ENCODE measurements at regions not wholly inside any gene's neighbourhood (a gene's known extent, or its start where the extent isn't known, plus 50 kb on each side); places are given as distances from the start of the nearest gene placed in this dataset.
"Not testable (repeated sequence)": the region's sequence is repeated elsewhere in the genome, so short reads cannot be mapped to it uniquely, and the experiment has no call there.

DNA sequence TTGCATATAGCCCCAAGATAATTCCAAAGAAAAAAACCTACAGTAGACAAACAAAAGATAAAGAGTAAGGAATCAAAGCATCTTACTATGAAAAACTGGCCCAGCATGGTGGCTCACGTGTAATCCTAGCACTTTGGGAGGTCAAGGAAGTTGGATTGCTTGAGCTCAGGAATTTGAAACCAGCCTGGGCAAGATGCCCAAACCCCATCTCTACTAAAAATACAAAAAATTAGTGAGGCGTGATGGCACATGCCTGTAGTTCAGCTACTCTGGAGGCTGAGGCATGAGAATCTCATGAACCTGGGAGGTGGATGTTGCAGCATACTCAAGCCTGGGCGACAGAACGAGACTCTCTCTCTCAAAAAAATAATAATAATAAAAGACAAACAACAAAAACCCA is 764.7 kb upstream of the KIF2B start:
- no peak for DNase-seq (ENCODE audit: low read depth)

DNA sequence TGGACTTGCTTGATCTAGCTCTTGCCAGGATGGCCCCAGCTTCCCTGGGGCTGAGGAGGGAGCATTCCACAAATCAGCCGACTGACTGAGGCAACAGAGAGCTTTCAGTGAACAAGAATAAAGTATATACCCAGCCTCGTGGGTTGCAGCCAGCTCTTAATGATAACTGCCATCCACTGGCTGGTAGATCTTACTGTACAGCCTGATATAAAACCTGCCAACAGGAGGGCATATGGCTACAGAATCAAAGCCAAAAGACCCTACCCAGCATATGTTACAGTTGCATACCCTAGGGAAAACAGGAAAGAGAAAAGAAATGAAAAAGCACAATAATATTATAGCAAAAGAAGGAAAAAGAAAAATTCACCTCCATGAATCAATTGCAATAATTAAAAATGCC is 775.9 kb upstream of the KIF2B start:
- DNase-seq (ENCODE audit: low read depth): no peak

DNA sequence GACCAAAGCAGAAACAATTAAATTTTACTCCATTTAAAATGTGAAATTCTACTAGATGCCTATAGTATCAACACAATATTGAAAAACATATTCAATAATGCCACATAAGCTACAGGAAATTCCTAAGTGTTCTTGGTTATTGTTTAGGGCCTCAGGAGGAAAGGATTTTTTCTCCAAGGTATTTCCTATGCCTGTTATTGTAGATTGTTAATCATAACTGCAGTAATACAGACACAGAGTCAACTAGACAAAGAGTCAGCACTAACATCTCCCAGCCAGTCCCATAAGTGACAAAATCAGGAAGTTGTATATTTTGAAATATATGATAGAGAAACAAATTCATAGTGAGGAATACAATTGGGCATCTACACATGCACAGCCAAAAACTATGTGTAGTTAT is 782.7 kb upstream of the KIF2B start:
- no peak for DNase-seq (ENCODE audit: low read depth)

DNA sequence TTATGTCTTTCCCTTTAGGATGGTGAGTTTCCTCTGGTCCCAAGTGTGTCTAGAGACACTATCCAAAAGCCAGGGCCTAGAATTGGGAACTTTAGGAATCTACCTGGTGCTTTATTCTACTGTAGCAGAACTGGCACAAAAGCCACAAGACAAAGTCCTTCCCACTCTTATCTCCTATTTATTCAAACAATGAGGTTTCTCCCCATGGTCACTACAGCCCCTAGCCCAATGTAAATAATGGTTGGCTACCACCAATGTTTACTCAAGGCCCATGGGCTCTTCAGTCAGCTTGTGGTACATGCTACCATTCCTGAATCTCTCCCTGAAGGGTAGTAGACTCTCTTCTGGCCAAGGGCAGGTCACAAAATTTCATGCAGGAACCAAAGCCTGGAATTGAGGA is 789.4 kb upstream of the KIF2B start:
- DNase-seq (ENCODE audit: low read depth): no peak

DNA sequence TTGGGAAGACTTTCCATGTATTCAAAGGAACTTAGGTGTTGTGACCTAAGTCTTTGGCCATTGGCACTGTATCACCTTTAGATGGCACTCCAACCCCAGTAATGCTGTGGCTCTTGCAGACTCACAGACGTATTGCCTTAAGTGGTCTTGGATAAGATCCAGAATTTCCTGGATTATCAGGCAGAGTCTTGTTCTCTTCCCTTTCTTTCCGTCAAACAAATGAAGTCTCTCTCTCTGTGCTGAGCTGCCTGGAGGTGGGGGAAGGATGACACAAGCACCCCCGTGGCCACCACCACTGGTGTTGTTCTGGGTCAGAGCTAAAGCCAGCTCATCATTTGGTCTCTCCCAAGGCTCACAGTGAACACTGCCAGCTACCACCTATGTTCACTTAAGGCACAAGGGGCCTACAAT is 789.9 kb upstream of the KIF2B start:
- DNase-seq (ENCODE audit: low read depth): no peak

DNA sequence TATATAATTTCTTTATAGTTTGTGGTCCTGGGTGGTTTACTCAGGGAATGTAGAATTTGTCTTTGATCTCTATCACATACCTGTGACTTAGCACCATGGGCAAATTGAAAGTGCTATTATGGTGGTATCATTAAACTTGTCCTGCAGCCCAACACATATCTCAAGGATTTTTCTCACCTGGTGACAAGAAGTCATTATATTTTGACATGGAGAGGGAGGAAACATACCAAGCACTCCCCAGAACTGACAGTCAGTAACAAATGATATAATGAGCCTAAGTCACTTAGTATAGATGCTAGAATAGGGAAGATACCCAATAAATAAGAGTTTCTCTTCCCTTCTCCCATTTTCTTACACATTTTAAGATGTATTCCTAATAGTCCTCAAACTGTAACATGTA is 805.5 kb upstream of the KIF2B start:
- DNase-seq (ENCODE audit: low read depth): no peak

DNA sequence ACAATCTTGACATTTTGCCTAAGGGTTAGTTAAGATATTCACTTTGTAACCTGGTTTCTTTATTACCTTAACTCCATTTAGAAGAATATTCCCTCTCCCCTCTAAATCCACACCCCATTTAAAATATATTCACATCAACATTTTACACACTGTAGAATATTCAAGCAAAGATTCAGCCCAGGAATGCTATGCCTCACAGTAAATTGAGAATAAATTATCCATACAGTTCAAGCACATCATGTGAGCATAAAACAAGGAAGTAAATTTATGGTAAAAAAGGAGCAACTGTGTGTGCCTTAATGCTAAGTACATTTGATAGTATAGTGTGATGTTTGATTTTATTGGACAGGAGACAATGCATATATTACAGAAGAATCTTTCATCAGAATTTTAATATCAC is 806.6 kb upstream of the KIF2B start:
- no peak for DNase-seq (ENCODE audit: low read depth)

DNA sequence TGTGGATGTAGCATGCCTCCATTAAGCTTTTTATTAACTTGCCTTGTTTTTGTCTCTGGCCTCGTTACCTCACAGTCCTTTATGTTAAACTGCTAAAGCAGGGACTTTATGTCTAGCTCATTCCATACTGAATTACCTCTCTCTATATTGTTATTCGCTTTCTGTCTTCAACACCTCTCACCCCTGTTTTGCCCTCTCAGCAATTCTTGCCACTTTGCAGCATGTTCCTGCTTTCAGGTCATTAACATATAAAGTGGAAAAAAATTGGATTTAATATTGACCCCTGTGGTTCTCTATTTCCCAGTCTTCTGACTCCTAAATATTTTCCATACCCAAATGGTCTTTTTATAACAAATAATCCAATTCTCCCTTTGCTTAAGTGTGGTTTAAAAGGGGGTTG is 810.4 kb upstream of the KIF2B start:
- DNase-seq (ENCODE audit: low read depth): no peak

DNA sequence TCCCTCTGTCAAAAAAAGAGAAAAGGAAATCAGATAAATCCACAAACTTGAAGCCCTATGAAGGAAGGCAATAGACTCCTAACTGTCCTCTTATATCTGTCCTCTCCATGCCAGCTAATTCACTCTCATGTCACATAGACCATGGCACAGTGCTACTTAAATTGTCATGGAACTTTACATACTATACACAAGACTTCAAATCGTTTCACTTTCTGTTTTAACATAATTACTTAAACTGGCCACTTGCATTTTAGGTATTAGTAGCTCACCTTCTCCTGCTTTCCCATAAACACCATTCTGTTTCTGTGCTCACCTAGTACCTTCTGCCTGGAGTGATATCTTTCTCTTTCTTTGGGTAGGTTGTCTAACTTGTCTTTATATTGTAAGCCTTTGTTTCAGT is 816.7 kb upstream of the KIF2B start:
- DNase-seq (ENCODE audit: low read depth): no peak

DNA sequence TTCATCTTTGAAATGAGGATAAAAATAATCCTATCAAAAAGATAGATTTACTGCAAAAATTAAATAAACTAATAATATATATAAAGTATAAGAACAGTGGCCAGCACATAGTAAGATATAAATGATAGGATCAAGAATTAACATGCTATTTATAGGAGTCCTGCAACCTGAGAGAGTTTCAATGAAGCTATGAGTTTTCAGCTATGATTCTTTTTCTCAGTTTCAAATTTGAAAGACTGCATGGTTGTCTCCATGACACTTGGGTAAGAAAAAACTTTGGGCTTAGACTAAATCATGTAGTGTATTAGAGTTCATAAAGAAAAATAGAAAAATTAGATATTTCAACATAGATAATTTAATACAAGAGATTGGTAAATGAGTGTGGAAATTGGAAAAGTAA is 817.8 kb upstream of the KIF2B start:
- no peak for DNase-seq (ENCODE audit: low read depth)

DNA sequence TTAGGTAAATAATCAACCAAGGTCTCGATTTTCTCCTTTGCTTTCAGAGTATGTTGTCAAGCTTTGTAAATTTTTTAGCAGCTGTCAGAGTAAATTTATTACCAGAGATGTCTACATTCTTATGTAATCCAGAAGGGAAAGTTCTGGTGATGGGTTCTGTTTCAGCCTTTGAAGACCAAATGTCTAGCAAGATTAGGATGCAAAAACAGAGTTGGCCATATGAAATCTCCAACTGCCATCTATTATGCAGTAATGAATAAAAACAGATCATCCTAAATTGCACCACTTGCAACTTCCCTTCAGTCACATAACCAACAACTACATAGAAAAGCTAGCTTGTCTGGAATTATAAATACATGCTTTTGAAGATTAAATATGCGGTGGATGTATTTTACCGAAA is 826.8 kb upstream of the KIF2B start:
- no peak for DNase-seq (ENCODE audit: low read depth)

DNA sequence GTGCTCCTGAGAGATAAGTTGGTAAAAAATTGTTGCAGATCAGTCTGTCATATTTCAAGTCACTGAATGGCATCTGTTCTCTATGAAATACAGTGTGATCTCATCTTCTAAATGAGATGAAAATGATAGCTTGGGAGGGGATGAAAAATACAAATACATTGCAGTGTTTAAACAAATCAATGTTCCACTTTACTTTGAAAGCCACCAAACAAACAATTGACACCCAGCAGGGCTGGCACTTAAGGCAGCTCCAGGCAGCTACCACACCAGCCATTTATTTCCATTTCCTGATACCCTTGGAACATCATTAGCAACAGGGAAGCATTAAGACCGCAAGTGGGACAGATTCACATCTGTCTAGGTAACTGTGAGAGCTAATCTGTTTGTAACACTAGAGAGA is 827.6 kb upstream of the KIF2B start:
- no peak for DNase-seq (ENCODE audit: low read depth)

DNA sequence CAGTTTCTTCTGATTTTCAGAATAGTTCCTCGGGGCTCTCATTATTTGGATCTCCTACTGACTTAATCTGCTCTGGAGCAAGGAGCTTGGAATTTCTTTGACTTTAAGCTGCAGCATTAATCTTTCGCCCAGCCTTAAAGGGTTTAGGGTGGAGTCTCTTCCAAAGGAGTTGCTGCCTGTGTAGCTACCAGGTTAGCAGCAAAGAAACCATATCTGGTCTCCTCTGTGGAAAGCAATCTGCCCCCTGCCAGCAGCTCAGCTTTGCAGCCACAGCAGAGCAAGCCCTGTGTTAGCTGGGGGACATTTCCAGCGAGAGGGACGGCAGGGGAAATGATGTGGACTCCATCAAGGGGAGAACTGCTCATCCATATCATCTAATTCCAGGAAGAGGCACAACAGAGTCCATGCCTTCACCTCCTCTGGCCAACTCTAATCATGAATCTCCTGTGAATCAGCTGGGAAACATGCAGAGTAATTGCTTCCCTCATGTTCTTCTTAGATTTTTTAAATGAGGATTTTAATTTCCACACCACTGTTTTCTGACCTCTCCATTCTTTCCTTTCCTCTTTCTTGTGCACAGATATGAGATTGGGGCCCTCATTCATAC is 827.6 kb upstream of the CA10 start:
- DNase-seq (ENCODE audit: low read depth): no peak

DNA sequence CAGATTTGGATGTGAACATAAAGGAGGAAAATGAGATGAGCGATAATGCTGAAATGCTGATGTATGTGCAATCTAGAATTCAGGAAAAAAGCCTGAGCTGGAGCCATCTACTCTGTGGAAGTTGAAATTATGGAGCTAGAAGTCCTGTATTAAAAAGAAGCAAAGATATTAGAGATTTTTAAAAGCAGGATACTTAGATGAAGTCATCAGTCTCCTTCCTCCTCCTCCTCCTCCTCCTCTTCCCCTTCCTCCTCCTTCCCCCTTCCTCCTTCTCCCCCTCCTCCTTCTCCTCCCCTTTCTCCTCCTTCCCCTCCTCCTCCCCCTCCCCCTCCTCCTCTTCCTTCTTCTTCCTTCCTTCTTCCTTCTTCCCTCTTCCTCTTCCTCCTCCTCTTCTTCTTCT is 823.8 kb upstream of the CA10 start:
- no peak for DNase-seq (ENCODE audit: low read depth)

DNA sequence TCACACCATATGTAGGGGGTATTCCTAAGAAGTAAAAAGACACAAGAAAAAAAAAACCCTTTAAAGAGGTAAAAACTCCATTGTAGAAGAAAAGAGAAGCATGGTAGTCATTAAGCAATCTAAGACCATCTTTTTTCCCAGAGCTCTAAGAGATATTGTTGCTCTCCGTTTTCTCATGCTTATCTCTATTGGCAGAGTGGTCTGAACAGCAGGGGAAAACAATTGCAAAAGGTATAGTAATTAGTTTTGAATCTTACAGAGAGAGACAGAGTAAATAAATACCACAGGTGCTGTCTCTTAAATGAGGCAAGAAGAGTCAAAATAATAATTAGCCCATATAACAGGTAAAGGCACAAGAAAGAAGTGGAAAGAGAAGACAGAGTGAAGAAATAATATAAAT is 821.4 kb upstream of the CA10 start:
- no peak for DNase-seq (ENCODE audit: low read depth)

DNA sequence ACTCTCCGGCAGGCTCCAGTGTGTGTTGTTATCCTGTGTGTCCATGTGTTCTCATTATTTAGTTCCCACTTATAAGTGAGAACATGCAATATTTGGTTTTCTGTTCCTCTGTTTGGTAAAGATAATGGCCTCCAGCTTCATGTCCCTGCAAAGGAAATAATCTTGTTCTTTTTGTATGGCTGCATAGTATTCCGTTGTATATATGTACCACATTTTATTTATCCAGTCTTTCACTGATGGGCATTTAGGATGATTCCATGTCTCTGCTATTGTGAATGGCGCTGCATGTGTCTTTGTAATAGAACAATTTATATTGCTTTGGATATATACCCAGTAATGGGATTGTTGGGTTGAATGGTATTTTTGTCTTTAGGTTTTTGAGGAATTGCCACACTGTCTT is 807.3 kb upstream of the CA10 start:
- no peak for DNase-seq (ENCODE audit: low read depth)

DNA sequence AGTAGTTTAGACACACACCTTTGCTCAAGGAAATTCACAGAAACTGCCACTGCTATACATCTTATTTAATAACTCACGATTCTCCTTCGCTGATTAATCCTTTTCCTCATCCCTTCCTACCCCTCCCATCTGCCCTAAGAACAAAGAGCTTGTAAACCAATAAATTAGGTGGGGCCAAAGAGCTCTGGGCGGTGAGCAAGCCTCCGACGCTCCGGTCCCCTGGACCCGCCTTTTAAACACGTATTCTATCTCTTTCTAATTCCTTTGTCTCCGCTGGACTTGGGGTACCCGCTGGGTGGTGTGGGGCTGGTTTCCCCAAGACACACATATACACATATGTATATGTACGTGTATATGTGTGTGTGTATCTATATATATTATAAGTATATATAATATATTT is 803.2 kb upstream of the CA10 start:
- not testable (repeated sequence) for DNase-seq (ENCODE audit: low read depth)

DNA sequence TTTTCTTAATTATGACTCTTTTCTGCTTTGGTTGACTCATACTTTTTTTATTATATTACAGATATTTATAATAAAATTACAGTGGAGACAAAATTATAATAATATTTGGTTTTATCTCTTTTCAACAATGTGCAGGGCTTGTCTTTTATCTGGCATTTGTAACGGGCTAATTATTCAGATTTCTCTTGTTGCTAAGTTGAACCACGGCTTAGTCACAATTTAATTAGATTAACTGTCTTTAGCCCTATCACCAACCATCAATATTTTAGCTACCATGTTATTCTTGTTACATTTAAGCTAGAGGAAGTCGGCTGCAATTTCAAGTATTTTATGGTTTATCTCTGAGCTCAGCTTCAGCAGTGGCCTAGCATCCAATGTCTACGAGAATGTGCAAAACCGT is 798.9 kb upstream of the CA10 start:
- no peak for DNase-seq (ENCODE audit: low read depth)

DNA sequence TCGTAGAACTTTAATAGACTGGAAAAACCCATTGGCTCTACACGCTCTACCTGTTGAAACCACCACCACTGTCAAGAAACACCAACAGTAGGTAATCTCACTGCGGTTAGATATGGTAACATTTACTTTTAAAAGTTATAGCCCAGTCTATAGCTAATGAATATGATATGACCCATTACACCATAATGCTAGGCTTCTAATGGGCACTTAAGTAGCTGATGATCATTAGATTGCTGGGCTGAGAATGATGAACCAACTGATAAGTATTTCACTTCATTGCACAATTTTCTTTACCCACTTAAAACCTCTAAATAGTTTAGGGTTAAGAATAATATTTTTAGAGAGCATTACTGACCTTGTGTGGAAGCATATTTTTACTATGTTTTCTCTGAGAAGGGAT is 788.9 kb upstream of the CA10 start:
- DNase-seq (ENCODE audit: low read depth): no peak

DNA sequence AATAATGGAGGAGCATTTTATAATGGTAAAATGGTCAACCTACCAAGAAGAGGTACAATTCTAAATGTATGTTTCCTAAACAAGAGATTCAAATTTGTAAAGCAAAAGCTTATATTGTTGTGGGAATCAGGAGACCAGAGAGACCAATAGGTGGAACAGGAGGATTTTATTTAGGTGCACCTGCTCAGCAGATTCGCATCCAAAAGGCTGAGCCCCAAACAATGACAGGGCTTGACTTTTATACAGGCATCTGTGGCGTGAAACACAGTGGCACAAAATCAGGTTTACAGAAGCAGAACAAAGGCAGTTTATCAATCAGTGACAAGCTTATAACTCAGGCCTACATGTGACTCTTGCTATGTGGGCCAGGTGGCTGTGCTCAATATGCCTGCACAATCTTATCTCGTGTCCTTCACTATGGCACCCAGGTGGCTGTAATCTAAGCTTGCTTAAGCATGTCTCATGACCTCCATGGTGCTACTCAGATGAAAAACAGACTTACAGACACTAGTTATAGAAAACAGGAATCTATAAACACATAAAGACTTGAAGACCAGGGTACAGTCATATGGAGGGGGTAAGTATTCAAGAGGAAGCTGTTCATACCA is 780.2 kb upstream of the CA10 start:
- no peak for DNase-seq (ENCODE audit: low read depth)

DNA sequence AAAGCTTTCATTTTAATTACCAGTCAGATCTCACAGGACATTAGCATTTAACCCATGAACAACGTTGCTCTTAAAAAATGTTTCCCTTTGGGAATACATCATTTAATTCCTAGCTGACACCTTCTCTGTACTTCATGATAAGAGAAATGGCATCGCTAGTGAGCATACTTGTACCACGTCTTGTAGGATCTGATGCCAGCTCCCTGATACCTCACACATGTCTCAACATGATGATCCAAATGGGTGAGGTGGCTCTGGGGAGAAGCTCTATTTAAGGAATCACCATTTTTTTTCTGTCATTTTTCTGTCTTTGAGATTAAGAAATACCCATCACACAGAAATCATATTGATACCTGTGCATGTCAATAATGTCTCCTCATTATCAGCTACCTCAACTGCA is 772.1 kb upstream of the CA10 start:
- no peak for DNase-seq (ENCODE audit: low read depth)

DNA sequence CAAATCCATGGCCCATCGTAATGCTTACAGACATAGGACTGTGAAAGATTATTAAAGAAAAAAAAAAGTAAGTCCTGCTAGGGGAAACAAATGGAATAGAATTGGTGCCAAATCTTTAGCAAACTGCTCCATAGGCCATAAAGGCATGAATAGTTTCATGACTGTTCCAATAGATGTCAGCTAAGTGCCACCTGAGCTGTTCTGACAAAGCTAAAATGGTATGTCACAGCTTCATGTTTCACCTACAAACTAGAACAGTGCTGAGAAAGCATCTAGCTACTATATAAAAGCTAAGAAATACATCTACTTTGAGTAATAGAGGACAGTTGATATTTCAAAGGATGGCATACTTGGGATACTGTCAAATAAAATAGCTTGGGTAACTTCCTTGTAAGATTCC is 771.6 kb upstream of the CA10 start:
- DNase-seq (ENCODE audit: low read depth): no peak

DNA sequence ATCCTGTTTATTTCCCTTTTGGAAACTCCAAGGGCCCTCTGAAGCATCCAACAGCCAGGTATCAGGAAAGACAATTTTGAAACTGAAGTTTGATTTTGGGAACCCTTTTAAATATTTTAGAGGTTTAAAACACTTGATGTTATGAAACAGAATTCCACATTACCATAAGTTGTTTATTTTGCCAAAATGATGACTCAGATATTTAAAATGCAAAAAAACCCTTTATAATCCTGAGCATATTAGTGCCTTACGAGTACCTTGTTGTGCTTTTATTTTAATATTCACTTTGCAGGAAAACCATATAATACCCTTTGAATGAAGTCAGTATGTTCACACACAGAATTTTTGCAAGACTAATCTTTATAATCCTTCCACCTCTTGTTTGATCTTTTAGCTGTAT is 765.1 kb upstream of the CA10 start:
- no peak for DNase-seq (ENCODE audit: low read depth)

DNA sequence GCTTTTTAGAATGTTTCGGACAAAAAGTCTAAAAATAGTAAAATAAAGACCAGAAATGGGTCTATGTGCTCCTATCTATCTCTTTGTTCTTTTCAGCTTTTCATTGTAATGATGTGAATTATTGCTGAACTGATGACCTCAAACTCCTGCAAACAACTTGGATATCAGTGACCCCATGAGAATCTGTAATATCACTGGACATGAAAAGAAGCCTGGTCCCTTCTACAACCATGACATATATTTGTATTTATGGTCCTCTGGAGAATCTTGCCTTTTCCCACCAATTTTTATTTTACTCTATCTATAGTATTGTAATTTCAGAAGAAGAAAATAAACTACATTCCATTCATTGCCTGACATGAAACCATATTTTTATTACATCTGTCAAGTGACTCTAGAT is 740.7 kb upstream of the CA10 start:
- DNase-seq (ENCODE audit: low read depth): no peak

DNA sequence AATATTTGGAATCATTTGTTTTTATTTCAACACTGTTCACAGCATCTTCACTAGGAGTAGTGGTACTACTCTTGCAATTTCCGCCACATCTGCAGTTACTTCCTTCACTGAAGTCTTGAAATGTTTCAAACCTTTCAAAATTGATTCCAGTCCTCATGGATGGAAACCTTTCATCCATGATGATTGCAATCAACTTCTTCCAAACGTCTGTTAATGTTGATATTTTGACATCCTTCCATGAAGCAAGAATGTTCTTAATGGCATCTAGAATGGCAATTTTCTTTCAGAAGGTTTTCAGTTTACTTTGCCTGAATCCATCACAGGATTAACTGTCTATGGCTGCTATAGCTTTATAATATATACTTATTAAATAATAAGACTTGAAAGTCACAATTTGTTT is 736.8 kb upstream of the CA10 start:
- no peak for DNase-seq (ENCODE audit: low read depth)

Data from CMK (cell line).